GM21447 (cell line): ENCODE measurements at regions not wholly inside any gene's neighbourhood (a gene's known extent, or its start where the extent isn't known, plus 50 kb on each side); places are given as distances from the start of the nearest gene placed in this dataset.
"Not testable (repeated sequence)": the region's sequence is repeated elsewhere in the genome, so short reads cannot be mapped to it uniquely, and the experiment has no call there.

Source experiments
- ATAC-seq: cut with Tn5 transposase; IDR thresholded peaks from one replicate; pipeline ENCODE4 v1.9.1; 2021; ENCODE audit not compliant: unreplicated experiment

- ATAC-seq, result no peak
Observed at GRCh38 chr15:60257591-60258159, 140.1 kb downstream of the ANXA2 start.

- no peak for ATAC-seq
Observed at GRCh38 chr15:60259469-60259868, 138.3 kb downstream of the ANXA2 start.

GRCh38 chr15:60264088-60264487, 133.7 kb downstream of the ANXA2 start:
- ATAC-seq, result no peak

GRCh38 chr15:60264566-60264965, 133.2 kb downstream of the ANXA2 start:
- ATAC-seq, result no peak

GRCh38 chr15:60265057-60265456, 132.7 kb downstream of the ANXA2 start:
- no peak for ATAC-seq

- ATAC-seq, result no peak
Observed at GRCh38 chr15:60272623-60273022, 125.2 kb downstream of the ANXA2 start.

- no peak for ATAC-seq
Observed at GRCh38 chr15:60275624-60276023, 122.2 kb downstream of the ANXA2 start.

- ATAC-seq, result no peak
Observed at GRCh38 chr15:60278879-60279278, 118.9 kb downstream of the ANXA2 start.

GRCh38 chr15:60280259-60280658, 117.5 kb downstream of the ANXA2 start:
- no peak for ATAC-seq

- ATAC-seq, result no peak
Observed at GRCh38 chr15:60283936-60284335, 113.8 kb downstream of the ANXA2 start.

GRCh38 chr15:60295901-60296300, 101.9 kb downstream of the ANXA2 start:
- not testable (repeated sequence) for ATAC-seq

GRCh38 chr15:60297047-60297446, 100.7 kb downstream of the ANXA2 start:
- no peak for ATAC-seq
